T1000 (cell line): ENCODE measurements at regions not wholly inside any gene's neighbourhood (a gene's known extent, or its start where the extent isn't known, plus 50 kb on each side); places are given as distances from the start of the nearest gene placed in this dataset.

Source experiments
- DNase-seq: peaks from one replicate; lab custom pipeline; 2025; ENCODE audit warnings: mixed read lengths; lab: John Stamatoyannopoulos, UW

- no peak for DNase-seq
These were observed 297.1 kb upstream of the TBX3 start for GRCh38 chr12:114981036-114981435.

DNA sequence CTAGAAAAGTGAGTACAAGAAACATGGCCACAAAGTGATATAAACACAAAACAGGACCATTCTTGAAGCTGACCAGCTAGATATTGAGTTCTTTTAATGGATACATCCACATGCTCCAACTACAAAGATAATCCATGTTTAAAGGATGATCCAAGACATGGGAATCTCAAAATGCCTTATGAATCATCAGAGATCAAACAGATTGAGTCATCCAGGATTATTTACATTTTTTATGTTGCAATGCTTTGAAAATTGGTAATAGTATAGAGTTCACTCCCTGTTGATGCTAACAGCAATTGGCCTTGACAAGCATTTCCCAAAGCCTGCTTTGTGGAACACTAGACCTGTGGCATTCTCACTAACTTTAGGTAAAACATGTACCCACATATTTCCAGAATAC is 293.0 kb upstream of the TBX3 start:
- DNase-seq: no peak

GRCh38 chr12:114976372-114976771 is 292.4 kb upstream of the TBX3 start:
- DNase-seq: no peak

DNA sequence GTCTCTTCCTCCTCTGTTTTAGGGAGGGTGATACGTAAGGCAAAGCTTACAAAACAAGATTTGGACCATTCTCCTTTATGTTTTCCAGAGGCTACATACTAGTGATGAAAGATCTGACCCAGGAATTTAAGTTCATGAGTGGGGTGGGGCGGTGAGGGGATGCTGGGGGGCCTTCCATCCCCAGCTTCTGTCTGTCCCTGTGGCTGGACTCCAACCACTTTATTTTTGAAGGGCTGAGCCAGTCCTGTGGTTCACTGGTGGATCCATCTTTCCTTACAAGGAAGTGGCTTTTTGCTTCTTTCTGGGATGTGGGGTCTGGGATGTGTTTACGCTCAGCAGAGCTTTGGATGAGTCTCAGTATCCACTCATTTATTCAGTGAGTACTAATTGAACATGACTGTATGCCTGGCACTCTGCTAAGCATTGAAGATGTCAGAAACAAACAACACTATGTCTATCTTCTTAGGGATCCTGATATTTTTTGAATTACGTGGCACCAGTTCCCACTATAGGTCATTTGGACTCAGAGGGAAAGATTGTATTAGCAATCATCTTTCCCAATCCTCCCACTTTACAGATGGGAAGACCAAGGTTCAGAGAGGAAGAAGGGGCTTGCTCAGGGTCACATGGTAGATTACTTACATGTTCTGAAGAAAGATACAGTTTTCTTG is 291.8 kb upstream of the TBX3 start:
- DNase-seq: no peak

DNA sequence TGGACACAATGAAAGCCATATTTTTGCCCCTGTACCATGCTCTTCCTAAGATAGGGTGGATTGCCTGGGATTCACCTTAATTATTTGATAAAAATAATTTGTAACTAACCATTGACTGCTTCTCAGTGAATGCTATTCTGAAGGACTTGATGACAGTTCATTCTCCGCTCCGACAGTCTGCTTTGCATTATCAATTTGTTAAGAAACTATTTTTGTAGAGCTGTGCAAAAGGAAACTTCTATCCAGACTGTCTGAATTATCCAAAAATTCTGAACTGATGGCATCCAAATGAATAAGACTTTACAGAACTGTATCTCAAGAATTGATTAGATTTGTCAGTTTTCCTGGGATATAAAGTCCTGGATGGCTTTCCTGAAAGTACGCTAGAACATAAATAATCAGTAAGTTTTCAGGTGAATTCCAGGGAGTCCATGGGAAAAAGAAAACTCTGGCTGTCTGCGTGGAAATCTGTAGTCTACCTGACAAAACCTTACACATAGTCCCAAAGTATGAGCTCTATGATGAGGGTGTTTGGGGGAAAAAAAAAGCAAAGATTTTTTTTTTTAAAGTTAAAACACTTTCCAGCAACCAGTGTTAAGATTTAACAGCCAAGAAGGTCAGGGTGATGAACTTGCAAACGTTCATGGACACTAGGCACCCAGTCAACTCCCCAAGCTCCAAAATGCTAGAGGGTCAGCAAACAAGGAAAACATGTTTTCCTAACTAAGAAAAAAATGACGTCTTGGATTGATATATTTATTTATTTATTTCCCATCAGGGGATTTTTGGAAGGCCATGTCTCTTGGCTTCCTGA is 291.1 kb upstream of the TBX3 start:
- no peak for DNase-seq

DNA sequence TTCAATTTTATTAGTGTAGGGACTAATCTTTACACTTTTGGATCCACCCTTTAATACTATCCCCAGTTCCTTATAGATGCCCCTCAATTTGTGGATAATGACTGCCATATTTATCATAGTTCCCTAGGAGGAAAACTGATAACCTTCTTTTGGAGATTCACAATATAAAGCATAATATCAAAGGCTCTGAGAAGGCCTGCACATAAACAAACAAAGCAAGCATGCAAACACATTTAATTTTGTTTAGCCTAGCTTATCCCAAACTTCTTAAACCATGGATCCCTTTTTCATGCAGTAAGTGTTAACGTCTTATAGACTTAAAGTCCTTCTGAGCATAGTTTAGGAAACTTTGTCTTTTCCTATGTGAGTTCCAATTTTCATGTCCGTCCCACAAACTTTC is 290.4 kb upstream of the TBX3 start:
- no peak for DNase-seq

- DNase-seq: no peak
These were observed 284.8 kb upstream of the TBX3 start for GRCh38 chr12:114968727-114969126.

DNA sequence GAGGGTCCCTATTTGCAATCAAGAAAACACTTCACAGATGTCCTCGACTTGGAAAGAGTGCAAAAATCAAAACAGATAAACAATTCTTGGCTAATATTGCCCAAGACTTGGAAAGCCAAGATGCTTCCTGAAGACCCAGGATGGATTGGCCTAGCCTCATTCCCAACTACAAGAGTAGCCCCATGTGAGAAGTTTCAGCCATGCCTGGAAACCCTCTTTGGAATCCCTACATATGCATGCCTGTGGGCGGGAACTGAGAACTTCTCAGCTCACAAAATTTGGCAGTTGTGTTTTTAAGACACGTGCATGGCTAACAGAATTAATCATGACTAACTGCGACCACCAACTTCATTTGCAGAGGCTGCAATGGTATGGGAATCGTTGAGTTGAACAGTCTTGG is 283.2 kb upstream of the TBX3 start:
- DNase-seq: no peak

- DNase-seq: no peak
These were observed 280.9 kb upstream of the TBX3 start for GRCh38 chr12:114964841-114965240.

GRCh38 chr12:114963846-114964245 is 279.9 kb upstream of the TBX3 start:
- no peak for DNase-seq

- DNase-seq: no peak
These were observed 277.5 kb upstream of the TBX3 start for GRCh38 chr12:114961491-114961890.

DNA sequence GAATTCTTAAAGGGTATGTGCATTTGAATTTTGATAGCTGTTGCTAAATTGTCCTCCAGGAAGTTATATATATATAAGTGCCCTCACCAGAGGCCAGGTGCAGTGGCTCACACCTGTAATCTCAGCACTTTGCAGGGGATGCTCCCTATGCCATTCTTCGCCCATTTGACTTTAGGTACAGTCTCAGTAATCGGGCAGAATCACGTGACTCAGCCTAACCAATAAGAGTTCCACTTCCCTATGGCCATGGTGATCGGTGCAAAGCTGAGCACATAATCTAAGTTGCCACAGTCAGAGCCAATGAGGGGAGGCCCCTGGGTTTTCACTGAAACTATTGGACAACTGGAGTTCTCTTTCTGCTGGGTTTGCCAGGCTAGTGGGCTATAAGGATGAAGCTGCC is 274.6 kb upstream of the TBX3 start:
- DNase-seq: no peak

DNA sequence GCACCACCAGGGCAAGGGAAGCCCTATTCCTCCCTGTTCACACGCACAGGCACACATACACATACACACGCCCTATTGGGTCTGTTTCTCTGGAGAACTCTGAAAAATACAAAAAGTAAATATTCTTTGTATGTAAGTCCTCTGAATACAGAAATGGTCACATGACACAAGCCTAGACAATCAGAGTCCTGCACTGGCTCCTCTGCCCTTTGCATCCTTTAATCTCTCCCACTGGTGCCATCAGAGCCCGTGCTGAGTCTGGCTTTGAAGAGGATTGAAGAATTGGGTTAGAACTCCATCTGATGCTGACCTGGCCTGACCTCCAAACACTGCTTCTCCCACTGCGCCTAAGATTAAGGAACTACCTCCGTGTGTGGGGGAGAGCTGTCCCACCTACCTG is 273.2 kb upstream of the TBX3 start:
- DNase-seq: no peak

DNA sequence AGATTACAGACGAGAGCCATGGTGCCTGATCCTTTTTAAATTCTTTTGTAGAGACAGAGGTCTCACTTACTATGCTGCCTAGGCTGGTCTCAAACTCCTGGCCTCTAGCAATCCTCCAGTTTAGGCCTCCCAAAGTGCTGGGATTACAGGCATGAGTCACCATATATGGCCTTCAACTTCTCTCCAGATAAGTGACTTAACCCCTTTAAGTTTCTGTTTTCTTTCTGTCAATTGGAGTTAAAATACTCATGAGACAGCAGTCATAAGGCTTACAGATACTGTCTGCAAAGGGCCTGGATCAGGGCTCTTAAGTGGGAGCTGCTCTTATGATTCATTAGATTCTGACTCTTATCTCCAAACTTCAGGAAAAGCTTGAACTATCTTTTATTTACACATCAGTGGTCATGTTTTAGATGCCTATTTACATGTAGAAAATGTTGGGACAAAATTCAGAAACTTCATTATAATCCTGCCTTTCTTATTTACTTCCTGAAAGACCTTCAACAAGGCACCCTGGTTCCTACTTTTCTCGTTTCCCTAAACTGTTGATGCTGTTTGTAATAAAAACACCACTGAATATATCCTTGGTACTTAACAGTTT is 271.5 kb upstream of the TBX3 start:
- DNase-seq: no peak

GRCh38 chr12:114954511-114955055 is 270.6 kb upstream of the TBX3 start:
- no peak for DNase-seq

DNA sequence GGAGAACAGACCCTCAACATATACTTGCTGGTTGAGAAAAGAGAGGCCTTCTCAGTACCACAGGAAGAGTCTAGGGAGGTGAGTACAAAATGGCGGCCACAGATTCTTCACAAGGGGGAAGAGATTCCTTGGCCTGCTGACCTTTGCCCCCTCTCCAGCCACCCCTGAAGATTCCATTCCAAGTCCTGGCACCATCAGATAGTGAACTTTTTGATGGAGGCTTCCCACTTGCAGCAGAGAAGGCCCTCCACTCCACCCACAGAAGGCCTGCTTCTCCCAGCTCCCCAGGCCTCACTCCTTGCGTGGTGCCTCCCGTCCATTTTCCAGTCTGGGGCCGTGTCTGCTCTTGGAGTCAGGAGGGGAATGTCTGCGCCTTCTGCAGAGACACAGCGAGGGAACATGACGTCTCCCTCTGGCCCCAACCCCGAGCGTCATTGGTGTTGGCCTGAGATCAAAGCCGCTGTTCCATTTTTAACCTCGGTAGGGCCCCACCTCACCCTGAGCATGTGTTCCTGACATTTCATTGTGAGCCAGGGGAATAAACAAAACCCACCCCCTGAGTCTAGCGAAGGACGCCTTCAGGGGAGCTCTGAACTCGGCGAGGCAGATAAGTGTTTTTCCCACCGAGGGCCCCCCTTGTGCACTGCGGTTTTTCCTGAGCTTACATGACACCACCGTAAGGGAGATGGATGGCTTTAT is 268.7 kb upstream of the TBX3 start:
- DNase-seq: no peak

- no peak for DNase-seq
These were observed 265.3 kb upstream of the TBX3 start for GRCh38 chr12:114949058-114949820.

DNA sequence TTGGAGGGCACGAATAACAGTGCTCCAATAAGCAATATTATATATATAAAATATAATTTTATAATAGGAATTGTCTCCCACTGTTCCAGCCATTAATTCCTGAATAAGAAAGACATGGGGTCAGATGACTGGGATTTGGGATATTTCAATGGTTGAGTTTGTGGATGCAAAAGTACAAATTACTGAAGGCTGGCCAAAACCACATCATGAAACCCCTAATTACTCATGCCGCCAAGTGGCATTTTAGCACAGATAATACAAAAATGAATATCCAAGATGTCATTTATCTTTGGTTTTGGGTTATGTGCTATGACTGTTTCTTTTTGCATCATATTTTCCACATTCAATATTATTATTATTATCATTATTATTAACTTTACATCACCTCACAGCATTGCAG is 261.4 kb upstream of the TBX3 start:
- no peak for DNase-seq

GRCh38 chr12:114944736-114945135 is 260.8 kb upstream of the TBX3 start:
- no peak for DNase-seq

DNA sequence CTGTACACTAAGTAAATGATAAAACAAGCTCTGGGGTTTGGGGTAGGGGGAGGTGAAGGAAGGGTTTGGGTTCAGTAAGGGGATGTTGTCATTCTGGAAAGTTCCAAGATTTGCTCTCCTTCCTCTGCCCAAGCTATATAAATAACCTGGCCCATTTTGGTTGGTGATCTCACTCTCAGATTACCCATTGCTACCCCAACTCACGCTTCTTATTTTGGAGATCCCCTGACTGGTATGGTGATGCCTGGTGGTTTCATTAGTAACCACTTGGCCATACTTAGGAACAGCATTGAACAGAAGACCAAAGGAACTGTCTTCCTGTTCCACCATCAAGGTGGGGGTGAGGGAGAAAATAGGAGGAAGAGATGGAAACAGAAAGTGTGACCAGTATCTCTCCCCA is 259.6 kb upstream of the TBX3 start:
- DNase-seq: no peak

GRCh38 chr12:114938487-114939210 is 254.7 kb upstream of the TBX3 start:
- no peak for DNase-seq
